ENCODE measurements at regions not wholly inside any gene's neighbourhood (a gene's known extent, or its start where the extent isn't known, plus 50 kb on each side); places are given as distances from the start of the nearest gene placed in this dataset.

DNA sequence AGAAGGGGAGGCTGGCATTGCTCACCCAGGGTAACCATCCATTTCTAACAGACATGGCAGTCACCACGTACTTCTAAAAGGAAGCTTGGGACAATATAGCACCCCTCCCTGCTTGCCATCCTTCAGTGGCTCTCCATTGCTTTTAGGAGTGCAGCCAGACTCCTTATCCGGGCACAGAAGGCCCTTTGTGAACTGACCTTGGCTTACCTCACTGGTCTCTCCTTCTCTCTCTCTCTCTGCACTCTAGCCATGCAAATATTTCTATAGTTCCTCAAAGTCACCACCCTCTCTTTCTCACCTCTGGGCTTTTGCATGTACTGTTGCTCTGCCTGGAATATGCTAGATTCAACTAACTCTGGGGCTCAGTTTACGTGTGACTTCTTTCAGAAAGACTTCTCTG, 301.1 kb downstream of the SHQ1 start:
- no peak for TF ChIP-seq EZH2 (IDR thresholded peaks at IDR 0.05; ENCODE audit: low read depth, unreplicated experiment)
- no peak for TF ChIP-seq NANOG (IDR thresholded peaks at IDR 0.05; ENCODE audit: borderline replicate concordance)
- TF ChIP-seq POLR2AphosphoS5 (IDR thresholded peaks at IDR 0.05; ENCODE audit: low read depth), result no peak
